ENCODE measurements at regions not wholly inside any gene's neighbourhood (a gene's known extent, or its start where the extent isn't known, plus 50 kb on each side); places are given as distances from the start of the nearest gene placed in this dataset.

DNA sequence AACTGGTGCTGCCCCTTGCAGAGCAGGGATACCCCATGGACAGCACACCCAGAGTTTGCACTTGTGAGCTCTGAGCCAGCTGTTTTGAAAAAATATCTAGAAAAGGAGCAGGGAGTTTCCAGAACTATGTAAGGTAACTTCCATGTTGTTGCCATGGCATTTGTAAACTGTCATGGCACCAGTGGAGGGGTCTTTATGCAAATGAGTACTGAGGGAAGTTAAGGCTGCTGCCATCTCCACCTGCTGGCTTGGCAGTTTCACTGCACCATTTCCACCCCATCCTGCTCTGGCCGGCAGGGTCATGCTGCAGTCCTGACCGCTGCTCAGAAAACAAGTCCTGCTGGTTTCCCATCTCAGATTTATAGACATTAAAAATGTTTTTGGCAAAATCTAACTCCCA is 52.3 kb upstream of the SNTG2 start:
- no peak for DNase-seq

DNA sequence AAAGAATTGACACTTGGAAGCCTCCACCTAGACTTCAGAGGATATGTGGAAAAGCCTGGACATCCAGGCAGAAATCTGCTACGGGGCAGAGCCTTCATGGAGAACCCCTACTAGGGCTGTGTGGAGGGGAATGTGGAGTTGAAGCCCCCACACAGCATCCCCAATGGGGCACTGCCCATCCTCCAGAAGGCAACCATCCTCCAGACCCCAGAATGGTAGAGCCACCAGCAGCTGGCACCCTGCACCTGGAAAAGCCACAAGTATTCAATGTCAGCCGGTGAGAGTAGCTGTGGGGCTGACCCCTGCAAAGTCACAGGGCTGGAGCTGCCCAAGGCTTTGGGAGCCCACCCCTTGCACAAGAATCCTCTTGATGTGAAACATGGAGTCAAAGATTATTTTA is 53.6 kb upstream of the SNTG2 start:
- no peak for DNase-seq

DNA sequence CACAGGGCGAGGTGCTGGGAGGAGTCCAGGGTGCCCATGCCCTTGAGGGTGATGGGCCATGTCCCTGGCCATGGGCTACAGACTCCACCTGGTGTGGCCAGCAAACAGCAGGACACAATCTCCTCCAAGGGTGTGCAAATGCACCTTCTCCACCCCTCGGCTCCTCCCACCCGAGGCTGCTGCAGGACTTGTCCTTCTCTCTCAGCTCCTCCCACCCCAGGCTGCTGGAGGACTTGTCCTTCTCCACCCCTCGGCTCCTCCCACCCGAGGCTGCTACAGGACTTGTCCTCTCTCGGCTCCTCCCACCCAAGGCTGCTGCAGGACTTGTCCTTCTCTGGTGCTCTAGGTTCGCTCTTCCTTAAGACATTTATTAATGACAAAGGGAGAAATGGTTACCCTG is 57.3 kb upstream of the SNTG2 start:
- DNase-seq, result no peak

DNA sequence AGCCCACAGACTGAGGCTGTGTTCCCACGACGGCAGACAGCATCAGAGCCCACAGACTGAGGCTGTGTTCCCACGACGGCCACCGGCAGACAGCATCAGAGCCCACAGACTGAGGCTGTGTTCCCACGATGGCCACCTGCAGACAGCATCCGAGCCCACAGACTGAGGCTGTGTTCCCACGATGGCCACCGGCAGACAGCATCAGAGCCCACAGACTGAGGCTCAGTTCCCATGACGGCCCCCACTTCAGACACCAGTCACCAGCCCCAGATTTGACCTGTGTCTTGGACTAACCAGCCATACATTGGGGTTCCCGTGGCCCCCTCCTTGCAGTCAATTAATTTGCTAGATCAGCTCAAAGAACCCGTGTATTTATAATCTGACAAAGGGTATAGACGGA is 57.8 kb upstream of the SNTG2 start:
- no peak for DNase-seq

DNA sequence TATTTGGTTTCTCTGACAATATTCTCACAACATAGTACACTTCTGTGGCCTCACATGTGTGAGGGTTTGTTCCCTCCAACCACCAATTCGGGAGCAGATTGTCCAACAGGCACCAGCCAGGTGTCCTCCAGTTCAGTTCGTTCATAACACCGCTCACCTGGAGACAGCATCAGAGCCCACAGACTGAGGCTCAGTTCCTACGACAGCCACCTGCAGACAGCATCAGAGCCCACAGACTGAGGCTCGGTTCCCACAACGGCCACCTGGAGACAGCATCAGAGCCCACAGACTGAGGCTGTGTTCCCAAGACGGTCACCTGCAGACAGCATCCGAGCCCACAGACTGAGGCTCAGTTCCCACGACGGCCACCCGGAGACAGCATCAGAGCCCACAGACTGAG is 58.2 kb upstream of the SNTG2 start:
- no peak for DNase-seq

DNA sequence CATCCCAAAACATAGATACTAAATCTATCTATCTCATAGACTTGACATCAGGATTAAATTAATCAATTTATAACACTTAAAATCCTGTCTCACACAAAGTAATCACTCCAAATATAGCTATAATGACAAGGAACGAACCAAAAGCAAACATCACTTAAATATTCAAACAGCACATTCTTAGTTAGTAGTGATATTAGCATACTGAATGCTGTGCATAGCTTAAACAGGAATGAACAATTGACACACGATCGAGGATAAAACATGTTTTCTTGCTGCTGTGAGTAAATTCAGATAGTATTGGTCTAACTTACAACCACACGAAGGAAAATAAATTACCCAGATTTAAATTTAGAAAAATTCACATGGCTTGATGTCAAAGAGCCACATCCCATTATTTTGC is 58.9 kb upstream of the SNTG2 start:
- no peak for DNase-seq

GRCh38 chr2:890791-891190 is 59.9 kb upstream of the SNTG2 start:
- DNase-seq, result no peak

GRCh38 chr2:890214-890613 is 60.4 kb upstream of the SNTG2 start:
- DNase-seq, result no peak

- DNase-seq, result no peak
Measured at GRCh38 chr2:888906-889566, 61.6 kb upstream of the SNTG2 start.

DNA sequence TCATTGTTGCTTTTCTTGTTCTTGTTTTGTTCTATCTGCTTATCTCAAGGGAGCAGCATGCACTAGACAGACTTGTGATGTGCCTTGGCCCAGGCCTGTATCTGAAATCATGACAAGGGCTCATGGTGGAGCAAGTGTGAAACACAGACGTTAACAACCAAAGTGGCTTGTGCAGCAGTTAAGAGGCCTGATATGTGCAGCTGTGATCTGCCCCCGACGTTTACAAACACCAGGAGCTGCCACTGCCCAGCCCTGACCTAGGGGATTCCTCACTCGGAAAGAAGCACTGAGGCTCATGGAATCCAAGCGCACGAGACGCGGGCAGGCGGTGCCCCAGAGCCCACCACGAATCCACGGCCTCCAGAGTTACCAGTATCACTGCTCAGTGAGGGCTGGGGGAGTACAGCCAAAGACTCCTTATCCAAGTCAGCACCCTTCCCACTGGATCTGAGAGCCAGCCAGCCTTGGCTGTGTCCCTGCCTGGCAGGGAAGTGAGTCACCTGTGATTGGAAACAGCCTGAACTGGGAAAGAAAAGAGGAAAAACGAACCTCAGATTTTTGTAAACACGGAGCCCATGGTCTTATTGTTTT is 62.3 kb upstream of the SNTG2 start:
- no peak for DNase-seq

DNA sequence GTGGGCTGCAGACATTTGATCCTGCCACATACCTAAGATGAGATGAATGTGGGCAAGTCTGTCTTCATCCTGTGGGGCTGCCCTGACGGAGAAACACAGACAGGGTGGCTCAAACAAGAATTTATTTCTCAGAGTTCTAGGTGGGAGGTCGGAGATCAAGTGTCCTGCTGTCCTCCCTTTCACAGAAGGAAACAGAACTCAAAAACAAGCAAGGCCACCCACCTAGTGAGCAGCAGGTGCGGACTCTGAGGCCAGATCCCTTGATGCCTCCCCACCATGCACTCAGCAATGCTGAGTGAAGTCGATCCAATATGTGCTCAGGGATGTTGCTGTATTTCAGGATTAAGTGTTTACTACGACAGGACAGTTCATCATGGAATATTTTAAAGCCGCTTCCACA is 63.0 kb upstream of the SNTG2 start:
- DNase-seq, result no peak

DNA sequence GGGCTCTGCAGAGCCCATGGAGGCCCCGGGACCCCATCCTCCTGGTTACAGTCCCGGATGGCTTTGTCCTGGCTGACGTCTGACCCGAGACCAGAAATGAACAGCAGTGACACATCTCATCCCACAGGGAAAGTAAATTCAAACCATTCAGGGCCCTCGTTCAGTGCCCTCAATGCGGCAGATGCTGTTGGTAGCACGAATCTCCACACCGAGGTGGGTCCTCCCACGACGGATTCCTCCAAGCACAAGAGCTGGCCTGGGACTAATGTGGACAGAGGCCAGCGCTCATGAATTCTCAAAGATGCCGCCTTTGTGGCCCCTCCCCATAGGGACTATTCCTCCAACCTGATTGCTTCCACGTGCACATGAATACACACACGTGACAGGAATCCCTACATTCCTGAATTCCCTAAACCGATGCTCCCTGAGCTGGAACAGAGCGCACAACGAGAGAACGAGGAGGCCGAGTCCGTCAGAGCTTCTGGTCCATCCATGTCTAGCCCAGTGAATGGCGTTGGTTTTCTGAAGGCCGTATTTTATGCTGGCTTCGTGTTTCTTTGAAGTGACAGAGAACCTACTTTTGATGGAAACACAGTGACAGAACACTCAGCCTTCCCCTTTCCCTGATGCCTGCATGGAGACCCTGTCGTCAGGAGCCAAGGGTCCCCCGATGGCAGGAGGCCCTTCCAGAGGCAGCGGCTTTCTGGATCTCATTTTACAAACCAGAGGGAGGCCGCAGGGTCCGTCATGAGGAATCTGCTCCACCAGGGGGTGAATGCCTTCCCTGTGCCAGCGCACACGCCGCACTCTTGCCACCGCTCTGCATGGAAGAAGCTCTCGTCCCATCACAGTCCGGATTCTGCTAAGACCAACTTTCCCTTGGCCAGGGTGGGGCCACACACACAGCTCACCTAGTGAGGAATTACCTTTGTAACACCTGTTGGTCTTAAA is 64.3 kb upstream of the SNTG2 start:
- no peak for DNase-seq

DNA sequence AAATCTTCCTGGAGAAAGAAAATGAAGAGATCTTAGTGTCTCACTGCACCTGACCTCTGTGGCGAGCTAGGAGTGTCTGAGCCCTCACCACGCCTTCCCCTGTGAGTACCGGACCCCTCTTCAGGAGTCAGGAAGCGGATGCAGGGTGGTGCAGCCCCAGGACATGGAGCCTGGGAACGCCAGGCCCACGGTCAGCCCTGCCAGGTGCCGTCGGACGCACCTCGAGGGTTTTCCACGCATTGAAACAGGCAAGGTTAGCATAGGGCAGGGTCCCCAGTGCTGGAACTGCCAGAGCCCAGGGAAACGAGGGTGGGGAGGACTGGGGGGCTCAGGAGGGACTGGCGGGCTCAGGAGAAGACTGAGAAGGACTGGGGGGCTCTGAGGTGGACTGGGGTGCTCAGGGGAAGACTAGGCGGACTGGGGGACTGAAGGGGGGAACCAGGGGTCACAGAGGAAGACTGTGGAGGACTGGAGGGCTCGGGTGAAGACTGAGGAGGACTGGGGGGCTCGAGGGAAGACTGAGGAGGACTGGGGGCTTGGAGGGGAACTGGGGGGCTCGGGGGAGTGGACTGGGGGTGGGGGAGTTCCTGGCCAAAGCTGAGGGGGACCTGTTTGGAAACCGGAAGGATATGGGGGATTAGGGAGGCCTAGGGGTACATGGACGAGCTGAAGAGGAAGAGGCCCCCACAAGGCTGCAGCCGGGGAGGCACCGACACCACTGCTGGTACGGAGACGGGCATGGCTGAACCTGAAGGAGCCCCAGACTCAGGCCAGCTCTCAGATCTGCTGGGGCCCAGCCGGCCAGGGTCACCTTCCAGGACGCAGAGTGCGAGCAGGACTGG is 65.2 kb upstream of the SNTG2 start:
- DNase-seq, result no peak

GRCh38 chr2:883803-884748 is 66.6 kb upstream of the SNTG2 start:
- DNase-seq, result no peak

DNA sequence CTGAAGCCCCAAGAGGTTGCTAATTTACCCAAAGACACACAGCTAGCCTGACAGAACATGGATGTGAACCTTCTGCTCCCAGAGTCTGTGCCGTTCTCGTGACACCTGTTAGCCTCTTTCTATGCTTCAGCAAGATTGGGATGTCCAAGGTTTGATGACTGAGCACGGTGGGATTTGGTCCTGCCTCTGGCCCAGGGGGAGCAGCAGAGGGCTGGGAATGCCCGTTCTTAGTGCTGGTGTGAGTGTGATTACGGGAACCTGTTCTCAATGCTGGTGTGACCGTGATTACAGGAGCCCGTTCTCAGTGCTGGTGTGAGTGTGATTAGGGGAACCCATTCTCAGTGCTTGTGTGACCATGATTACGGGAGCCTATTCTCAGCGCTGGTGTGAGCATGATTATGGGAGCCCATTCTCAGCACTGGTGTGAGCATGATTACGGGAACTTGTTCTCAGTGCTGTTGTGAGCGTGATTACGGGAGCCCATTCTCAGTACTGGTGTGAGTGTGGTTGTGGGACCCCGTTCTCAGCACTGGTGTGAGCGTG is 67.3 kb upstream of the SNTG2 start:
- no peak for DNase-seq

GRCh38 chr2:881204-881918 is 69.3 kb upstream of the SNTG2 start:
- DNase-seq, result no peak

- no peak for DNase-seq
Measured at GRCh38 chr2:880201-880970, 70.3 kb upstream of the SNTG2 start.

DNA sequence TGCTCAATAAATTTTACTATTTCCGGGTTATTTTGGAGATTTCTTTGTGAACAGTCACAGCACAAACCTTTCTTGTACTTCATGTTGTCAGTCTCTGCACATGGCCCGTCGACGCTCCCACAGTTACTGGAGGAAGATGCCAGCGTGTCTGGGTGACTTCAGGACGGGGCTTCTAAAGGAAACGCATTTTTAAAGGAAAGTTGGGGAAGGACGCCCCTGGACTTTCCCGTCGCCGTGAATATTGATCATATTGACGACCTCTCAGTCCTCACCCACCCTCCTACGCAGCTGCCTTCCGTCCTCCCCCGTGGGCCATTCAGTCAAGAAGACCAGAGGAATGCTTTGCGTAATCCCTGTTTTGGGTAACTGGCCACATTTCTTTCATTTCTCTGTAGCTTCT is 71.1 kb upstream of the SNTG2 start:
- DNase-seq, result no peak

DNA sequence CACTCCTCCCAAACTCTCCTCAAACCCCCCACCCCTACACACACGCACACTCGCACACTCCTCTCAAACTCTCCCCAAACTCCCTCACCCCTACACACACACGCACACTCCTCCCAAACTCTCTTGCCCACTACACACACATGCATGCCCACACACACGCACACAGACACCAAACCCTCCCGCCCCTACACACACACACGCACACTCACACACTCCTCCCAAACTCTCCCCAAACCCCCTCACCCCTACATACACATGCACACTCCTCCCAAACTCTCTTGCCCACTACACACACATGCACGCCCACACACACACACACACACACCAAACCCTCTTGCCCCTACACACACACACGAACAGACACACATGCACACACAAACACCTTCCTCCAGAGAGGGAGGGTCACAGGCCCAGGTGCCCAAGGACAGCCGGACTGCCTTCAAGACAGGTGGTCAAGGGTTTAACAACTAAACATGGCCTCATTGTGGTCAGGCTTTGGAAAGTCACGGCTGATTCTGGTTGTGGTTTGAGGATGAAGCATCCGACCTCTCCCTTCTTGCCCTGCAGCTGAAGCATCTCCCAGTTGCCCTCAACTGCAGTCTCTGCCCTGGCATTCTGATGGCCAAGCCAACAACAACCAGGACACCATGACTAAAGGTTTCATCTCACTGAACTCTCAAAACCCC is 72.3 kb upstream of the SNTG2 start:
- DNase-seq, result no peak

- DNase-seq, result no peak
Measured at GRCh38 chr2:877747-878146, 72.9 kb upstream of the SNTG2 start.

All from activated CD8-positive, alpha-beta memory T cell treated with anti-CD3 and anti-CD28 coated beads, Interleukin-2, amount 50 U/mL, for 4 hours (primary cell).